Smooth muscle cell (in vitro differentiated cells): ENCODE measurements at regions not wholly inside any gene's neighbourhood (a gene's known extent, or its start where the extent isn't known, plus 50 kb on each side); places are given as distances from the start of the nearest gene placed in this dataset.

ENCODE experiments used
- DNase-seq: peaks from one replicate; lab custom pipeline; 2025; ENCODE audit not compliant: unreplicated experiment; lab: John Stamatoyannopoulos, UW
- H2AFZ ChIP-seq: fragments of 200-600 bp; sonication (generic); 2 replicates; pipeline ENCODE4 v1.6.0; 2016; ENCODE audit warnings: antibody characterized with exemption, low read depth, mild to moderate bottlenecking
- H3F3A ChIP-seq: fragments of 200-600 bp; sonication (generic); 2 replicates; pipeline ENCODE4 v1.6.0; 2017; ENCODE audit warnings: antibody characterized with exemption, low read depth
- H3K27ac ChIP-seq: fragments of 200-600 bp; sonication (generic); 2 replicates; pipeline ENCODE4 v1.5.1; 2016; ENCODE audit warnings: low read depth, mild to moderate bottlenecking
- H3K27me3 ChIP-seq: fragments of 200-600 bp; sonication (generic); 2 replicates; pipeline ENCODE4 v1.6.1; 2016; ENCODE audit warnings: low read depth, mild to moderate bottlenecking
- H3K36me3 ChIP-seq: fragments of 200-600 bp; sonication (generic); 2 replicates; pipeline ENCODE4 v1.5.1; 2016; ENCODE audit warnings: low read depth
- H3K4me1 ChIP-seq: fragments of 200-600 bp; sonication (generic); 2 replicates; pipeline ENCODE4 v1.5.1; 2016; ENCODE audit warnings: low read depth
- H3K4me2 ChIP-seq: fragments of 200-600 bp; sonication (generic); 2 replicates; pipeline ENCODE4 v1.6.0; 2016; ENCODE audit warnings: mild to moderate bottlenecking
- H3K4me3 ChIP-seq: fragments of 200-600 bp; sonication (generic); 2 replicates; pipeline ENCODE4 v1.5.1; 2016; ENCODE audit warnings: mild to moderate bottlenecking
- H3K79me2 ChIP-seq: fragments of 200-600 bp; sonication (generic); 2 replicates; pipeline ENCODE4 v1.6.0; 2016; ENCODE audit warnings: low read depth, mild to moderate bottlenecking
- H3K9ac ChIP-seq: fragments of 200-600 bp; sonication (generic); 2 replicates; pipeline ENCODE4 v1.6.0; 2016; ENCODE audit warnings: low read depth
- H3K9me3 ChIP-seq: fragments of 200-600 bp; sonication (generic); replicated peaks from 2 replicates; pipeline ENCODE4 v1.5.1; 2016; ENCODE audit warnings: low read depth
- H4K20me1 ChIP-seq: fragments of 200-600 bp; sonication (generic); 2 replicates; pipeline ENCODE4 v1.6.0; 2016; ENCODE audit warnings: low read depth
- WGBS: methylation state at CpG from one replicate; pipeline ENCODE4 v1.1.7; 2016; ENCODE audit warnings: low lambda C conversion rate; 5-methylcytosine and 5-hydroxymethylcytosine counted together
- TF ChIP-seq, protein P1 (sequence below): fragments of 200-600 bp; sonication (generic); IDR thresholded peaks from 2 replicates; pipeline ENCODE4 v1.5.1; 2017; ENCODE audit warnings: borderline replicate concordance, mild to moderate bottlenecking, antibody characterized with exemption; ENCODE audit not compliant: insufficient read depth, poor library complexity, severe bottlenecking

DNA sequence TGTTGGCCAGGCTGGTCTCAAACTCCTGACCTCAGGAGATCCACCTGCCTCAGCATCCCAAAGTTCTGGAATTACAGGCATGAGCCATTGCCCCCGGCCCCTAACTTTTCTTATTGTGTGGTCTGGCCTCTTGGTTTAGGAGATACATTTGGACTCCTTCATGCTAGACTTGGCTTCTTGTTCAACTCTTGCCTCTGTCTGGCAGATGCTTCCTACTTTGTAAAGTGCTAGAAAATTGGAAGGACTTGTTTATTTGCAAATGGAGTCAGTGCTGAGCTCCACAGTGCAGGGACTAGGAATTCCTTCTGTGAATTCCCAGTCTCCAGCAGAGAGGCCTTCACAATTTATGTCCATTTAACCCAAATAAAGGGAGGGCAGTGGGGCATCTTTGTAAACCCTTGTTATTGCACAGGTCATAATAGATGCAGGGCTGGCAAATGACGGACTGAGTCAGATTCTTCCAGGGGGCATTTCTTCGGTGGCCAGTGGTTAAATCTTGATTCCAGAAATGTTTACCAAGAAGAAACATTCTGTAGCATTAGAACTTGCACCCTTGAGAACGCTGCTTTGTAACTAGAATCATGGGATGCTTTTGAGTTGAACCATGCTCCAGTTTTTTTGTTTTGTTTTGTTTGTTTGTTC is 73.8 kb upstream of the TBX3 start:
- H2AFZ ChIP-seq = no peak overlapping the region

DNA sequence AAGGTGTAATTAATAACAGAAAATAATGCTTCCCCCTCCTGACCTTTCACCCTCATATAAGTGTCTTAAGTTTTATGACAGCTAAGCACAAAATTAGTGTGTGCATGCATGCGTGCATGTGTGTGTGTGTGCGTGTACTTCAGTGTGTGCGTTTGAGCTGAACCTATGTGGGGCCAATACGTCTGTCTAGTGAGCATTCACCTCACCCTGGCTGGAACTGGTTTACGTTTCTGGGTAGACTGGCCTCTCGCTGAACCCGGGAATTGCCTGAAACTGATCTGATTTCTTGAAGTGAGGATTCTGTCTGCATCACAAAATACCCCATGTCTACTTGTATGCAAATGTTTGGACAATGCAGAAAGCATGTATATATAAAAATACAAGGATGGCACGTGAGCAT is 68.2 kb upstream of the TBX3 start:
- no peaks in the 10 kb centered on the region for H3K79me2 ChIP-seq
- no peak overlapping the region for H3K4me3 ChIP-seq
- TF ChIP-seq, protein P1, sequence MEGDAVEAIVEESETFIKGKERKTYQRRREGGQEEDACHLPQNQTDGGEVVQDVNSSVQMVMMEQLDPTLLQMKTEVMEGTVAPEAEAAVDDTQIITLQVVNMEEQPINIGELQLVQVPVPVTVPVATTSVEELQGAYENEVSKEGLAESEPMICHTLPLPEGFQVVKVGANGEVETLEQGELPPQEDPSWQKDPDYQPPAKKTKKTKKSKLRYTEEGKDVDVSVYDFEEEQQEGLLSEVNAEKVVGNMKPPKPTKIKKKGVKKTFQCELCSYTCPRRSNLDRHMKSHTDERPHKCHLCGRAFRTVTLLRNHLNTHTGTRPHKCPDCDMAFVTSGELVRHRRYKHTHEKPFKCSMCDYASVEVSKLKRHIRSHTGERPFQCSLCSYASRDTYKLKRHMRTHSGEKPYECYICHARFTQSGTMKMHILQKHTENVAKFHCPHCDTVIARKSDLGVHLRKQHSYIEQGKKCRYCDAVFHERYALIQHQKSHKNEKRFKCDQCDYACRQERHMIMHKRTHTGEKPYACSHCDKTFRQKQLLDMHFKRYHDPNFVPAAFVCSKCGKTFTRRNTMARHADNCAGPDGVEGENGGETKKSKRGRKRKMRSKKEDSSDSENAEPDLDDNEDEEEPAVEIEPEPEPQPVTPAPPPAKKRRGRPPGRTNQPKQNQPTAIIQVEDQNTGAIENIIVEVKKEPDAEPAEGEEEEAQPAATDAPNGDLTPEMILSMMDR = no peak
- no peak overlapping the region for H3K27ac ChIP-seq
- H3K9me3 ChIP-seq = no peaks in the 10 kb centered on the region
- H4K20me1 ChIP-seq = no peaks in the 10 kb centered on the region
- H2AFZ ChIP-seq = no peak overlapping the region
- no peak for DNase-seq
- no peak overlapping the region for H3K4me2 ChIP-seq
- 87% methylated on average over 8 of the region's 8 CpGs for WGBS
- H3K4me1 ChIP-seq = no peaks in the 10 kb centered on the region
- H3K36me3 ChIP-seq = no peaks in the 10 kb centered on the region
- no peaks in the 10 kb centered on the region for H3K27me3 ChIP-seq
- no peak overlapping the region for H3K9ac ChIP-seq
- no peaks in the 10 kb centered on the region for H3F3A ChIP-seq

More for the DNA sequence above, 73.8 kb upstream of the TBX3 start:
- no peak overlapping the region for H3K4me3 ChIP-seq
- H3K9me3 ChIP-seq = no peaks in the 10 kb centered on the region
- H3K27me3 ChIP-seq = no peaks in the 10 kb centered on the region
- TF ChIP-seq, protein P1 = no peak
- no peak overlapping the region for H3K9ac ChIP-seq
- no peak overlapping the region for H3K27ac ChIP-seq
- WGBS = 87% methylated on average over 4 of the region's 4 CpGs
- H3F3A ChIP-seq = peaks cover 11% of the 10 kb centered on the region
- no peaks in the 10 kb centered on the region for H3K36me3 ChIP-seq
- no peaks in the 10 kb centered on the region for H3K79me2 ChIP-seq
- H3K4me2 ChIP-seq = no peak overlapping the region
- no peaks in the 10 kb centered on the region for H4K20me1 ChIP-seq
- DNase-seq = no peak
- peaks cover 4% of the 10 kb centered on the region for H3K4me1 ChIP-seq

DNA sequence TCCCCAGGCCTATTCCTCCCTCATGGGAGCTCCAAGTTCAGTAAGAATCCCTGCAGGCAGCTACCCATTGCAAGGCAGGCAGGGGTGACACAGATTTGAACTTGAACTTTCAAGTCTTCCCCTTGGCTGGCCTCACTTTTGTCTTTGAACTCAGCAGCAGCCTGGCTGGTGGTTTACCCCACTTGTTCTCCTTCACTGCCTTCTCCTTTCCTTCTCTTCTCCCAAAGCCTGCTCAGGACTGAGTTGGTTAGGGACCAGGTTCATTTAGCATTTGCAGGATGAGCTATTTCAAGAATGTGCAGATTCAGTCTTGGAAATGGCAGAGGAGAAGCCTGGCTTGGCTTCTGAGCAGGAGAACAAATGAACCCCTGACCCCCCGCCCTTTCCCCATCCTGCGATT is 67.7 kb upstream of the TBX3 start:
- WGBS = 84% methylated on average over 2 of the region's 2 CpGs
- H3K79me2 ChIP-seq = no peaks in the 10 kb centered on the region
- TF ChIP-seq, protein P1 = no peak
- no peak overlapping the region for H3K4me3 ChIP-seq
- H3K36me3 ChIP-seq = no peaks in the 10 kb centered on the region
- no peaks in the 10 kb centered on the region for H3K9me3 ChIP-seq
- no peak for DNase-seq
- no peaks in the 10 kb centered on the region for H3K4me1 ChIP-seq
- no peak overlapping the region for H2AFZ ChIP-seq
- no peak overlapping the region for H3K4me2 ChIP-seq
- H4K20me1 ChIP-seq = no peaks in the 10 kb centered on the region
- no peaks in the 10 kb centered on the region for H3K27me3 ChIP-seq
- no peaks in the 10 kb centered on the region for H3F3A ChIP-seq
- no peak overlapping the region for H3K9ac ChIP-seq
- no peak overlapping the region for H3K27ac ChIP-seq

DNA sequence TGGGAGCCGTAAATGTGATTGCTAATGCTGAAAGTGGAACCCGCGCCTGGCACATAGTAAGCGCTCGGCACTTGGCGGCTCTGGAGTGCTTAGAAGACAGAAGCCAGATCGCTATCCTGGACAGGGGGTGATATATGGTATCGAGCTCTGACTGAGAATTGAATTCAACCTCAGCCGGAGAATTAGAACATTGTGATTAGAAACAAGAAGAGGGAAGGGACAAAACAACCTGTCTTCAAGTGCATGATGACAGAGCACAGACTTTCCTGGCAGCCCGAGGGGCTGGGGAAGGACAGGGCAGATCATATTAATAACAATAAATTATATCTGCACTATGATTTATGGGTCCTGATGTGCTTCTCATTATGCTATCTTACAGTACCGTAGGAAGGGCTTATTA is 66.9 kb upstream of the TBX3 start:
- Histone ChIP-seq H3K79me2 (no peaks in the 10 kb centered on the region), H3K9ac (no peak overlapping the region), H2AFZ (no peak overlapping the region), H3K4me1 (no peaks in the 10 kb centered on the region), H3K4me3 (no peak overlapping the region), H4K20me1 (no peaks in the 10 kb centered on the region), H3K9me3 (no peaks in the 10 kb centered on the region), H3K27me3 (no peaks in the 10 kb centered on the region), H3F3A (no peaks in the 10 kb centered on the region), H3K36me3 (no peaks in the 10 kb centered on the region), H3K27ac (no peak overlapping the region), H3K4me2 (no peak overlapping the region)
- WGBS = 74% methylated on average over 11 of the region's 11 CpGs
- TF ChIP-seq, protein P1 = no peak
- no peak for DNase-seq
